Uterus (tissue), 3 donors: ENCODE measurements at regions not wholly inside any gene's neighbourhood (a gene's known extent, or its start where the extent isn't known, plus 50 kb on each side); places are given as distances from the start of the nearest gene placed in this dataset.

Experiments used
- DNase-seq, 2 donors: peaks; one replicate each; pipeline ENCODE4 v3.0.0-alpha.2; 2019 to 2020
- H3K27ac ChIP-seq, 2 donors: fragments of 200-600 bp; sonication (generic); 1 replicate in 1 of 2; 2 replicates in 1 of 2; pipeline ENCODE4 v1.5.1; 2016 to 2018
- H3K27me3 ChIP-seq, 2 donors: fragments of 200-600 bp; sonication (generic); one replicate each; pipeline ENCODE4 v1.5.1; 2018 to 2019; ENCODE audit warnings: control low read depth in 1 of 2
- H3K36me3 ChIP-seq, 2 donors: fragments of 200-600 bp; sonication (generic); one replicate each; pipeline ENCODE4 v1.5.1; 2019; ENCODE audit warnings: control low read depth in 1 of 2
- H3K4me1 ChIP-seq, 2 donors: fragments of 200-600 bp; sonication (generic); one replicate each; pipeline ENCODE4 v1.5.1; 2018 to 2019; ENCODE audit warnings: control low read depth in 1 of 2
- H3K4me3 ChIP-seq, 2 donors: fragments of 200-600 bp; sonication (generic); 1 replicate in 1 of 2; 2 replicates in 1 of 2; pipeline ENCODE4 v1.5.1; 2018 to 2019; ENCODE audit warnings: mild to moderate bottlenecking in 1 of 2
- H3K9me3 ChIP-seq, 2 donors: fragments of 200-600 bp; sonication (generic); one replicate each; pipeline ENCODE4 v1.5.1; 2019; ENCODE audit warnings: control low read depth in 1 of 2
- CTCF ChIP-seq, 4 experiments: fragments of 200-600 bp in 2 of 4; fragments of 450-650 bp in 2 of 4; sonication (generic) in 2 of 4; IDR thresholded peaks; one replicate each; pipeline ENCODE4 v1.5.1; 2016 to 2019; ENCODE audit warnings: antibody characterized with exemption in 4 of 4, mild to moderate bottlenecking in 2 of 4, moderate library complexity in 1 of 4
- POLR2A ChIP-seq, 2 donors: fragments of 450-650 bp; IDR thresholded peaks; one replicate each; pipeline ENCODE4 v1.6.1; 2016; ENCODE audit warnings: antibody characterized with exemption in 2 of 2, mild to moderate bottlenecking in 1 of 2, moderate library complexity in 1 of 2
- intact Hi-C: fragments of 100-400 bp; cut with DNase I; formaldehyde crosslinking; loops from one replicate; pipeline ENCODE4 v1.15.1; 2023; ENCODE audit warnings: low total_unique reads
- donor health status: DM: yes; HTN: yes; CAD: no.

DNA sequence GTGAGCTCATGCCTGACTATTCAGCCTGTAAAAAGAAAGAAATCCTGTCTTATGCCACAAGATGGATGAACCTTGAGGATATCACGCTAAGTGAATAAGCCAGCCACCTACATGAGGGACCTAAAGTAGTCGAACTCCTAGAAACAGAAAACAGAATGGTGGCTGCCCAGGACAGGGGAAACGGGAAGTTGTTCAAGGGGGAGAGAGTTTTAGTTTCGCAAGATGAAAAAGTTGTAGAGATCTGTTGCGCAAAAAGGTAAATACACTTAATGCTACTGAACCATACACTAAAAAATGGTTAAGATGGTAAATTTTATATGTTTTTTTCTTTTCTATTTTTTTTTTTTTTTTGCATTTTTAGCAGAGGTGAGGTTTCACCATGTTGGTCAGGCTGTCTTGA, 74.1 kb upstream of the RALY start:
- TF ChIP-seq POLR2A (IDR thresholded peaks at IDR 0.05) (no peak), CTCF (IDR thresholded peaks at IDR 0.05) (no peak)
- DNase-seq: no peak
- Histone ChIP-seq H3K4me3 (no peak overlapping the region), H3K27me3 (no peaks in the 10 kb centered on the region), H3K9me3 (no peaks in the 10 kb centered on the region), H3K4me1 (no peaks in the 10 kb centered on the region), H3K36me3 (no peaks in the 10 kb centered on the region), H3K27ac (no peak overlapping the region)
- intact Hi-C loops: no loop called here

DNA sequence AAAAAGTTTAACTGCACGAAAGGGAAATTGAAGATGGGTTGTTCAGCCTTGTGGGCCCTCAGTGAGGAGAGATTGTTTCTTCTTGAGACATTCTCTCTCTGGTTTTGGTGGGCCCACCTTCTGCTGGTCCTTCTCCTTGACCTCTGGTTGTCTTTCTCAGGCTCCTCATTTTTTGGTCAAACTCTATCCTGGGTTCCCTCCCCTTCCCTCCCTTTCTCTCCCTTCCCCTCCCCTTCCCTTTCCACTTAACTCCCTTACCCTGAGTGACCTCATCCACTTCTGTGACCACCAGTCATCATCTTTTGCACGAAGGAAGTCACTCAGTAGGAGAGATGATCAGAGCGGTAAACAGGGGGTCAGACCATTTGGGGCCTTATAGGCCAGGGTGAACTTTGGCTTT, 71.5 kb upstream of the RALY start:
- H3K4me3 ChIP-seq: no peak overlapping the region
- H3K27me3 ChIP-seq: no peaks in the 10 kb centered on the region
- DNase-seq: no peak
- no peaks in the 10 kb centered on the region for H3K9me3 ChIP-seq
- intact Hi-C loops: no loop called here
- TF ChIP-seq POLR2A (IDR thresholded peaks at IDR 0.05) (no peak), CTCF (IDR thresholded peaks at IDR 0.05) (no peak)
- H3K36me3 ChIP-seq: no peaks in the 10 kb centered on the region
- no peak overlapping the region for H3K27ac ChIP-seq
- no peaks in the 10 kb centered on the region for H3K4me1 ChIP-seq

- Histone ChIP-seq H3K4me1 (no peaks in the 10 kb centered on the region), H3K27me3 (no peaks in the 10 kb centered on the region), H3K27ac (no peak overlapping the region), H3K9me3 (no peaks in the 10 kb centered on the region), H3K4me3 (no peak overlapping the region), H3K36me3 (no peaks in the 10 kb centered on the region)
- no peak for DNase-seq
- intact Hi-C loops: no loop called here
- TF ChIP-seq CTCF (IDR thresholded peaks at IDR 0.05) (no peak), POLR2A (IDR thresholded peaks at IDR 0.05) (no peak)
Observed at GRCh38 chr20:33923740-33924139, 70.0 kb upstream of the RALY start.

DNA sequence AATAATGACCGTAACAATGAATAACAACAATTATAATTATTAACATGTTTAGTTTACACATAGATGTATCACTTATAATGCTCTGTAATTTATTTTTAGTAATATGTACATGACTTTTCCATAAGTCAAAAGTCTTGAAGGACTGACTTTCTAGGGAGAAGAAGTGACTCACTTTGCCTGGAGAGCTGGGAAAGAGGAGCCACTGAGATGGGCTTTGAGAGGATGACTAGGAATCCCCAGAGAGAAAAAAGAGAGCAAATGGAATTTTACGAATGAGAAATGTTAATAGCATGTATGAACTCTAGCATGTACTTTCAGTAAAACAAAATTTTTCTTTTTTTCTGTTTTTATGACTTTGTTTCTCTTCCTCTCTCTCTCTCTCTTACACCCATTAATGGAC, 67.8 kb upstream of the RALY start:
- DNase-seq: no peak
- no peaks in the 10 kb centered on the region for H3K9me3 ChIP-seq
- no peak overlapping the region for H3K27ac ChIP-seq
- H3K4me1 ChIP-seq: no peaks in the 10 kb centered on the region
- intact Hi-C loops: no loop called here
- no peaks in the 10 kb centered on the region for H3K27me3 ChIP-seq
- H3K36me3 ChIP-seq: no peaks in the 10 kb centered on the region
- TF ChIP-seq CTCF (IDR thresholded peaks at IDR 0.05) (no peak), POLR2A (IDR thresholded peaks at IDR 0.05) (no peak)
- no peak overlapping the region for H3K4me3 ChIP-seq

- Histone ChIP-seq H3K4me1 (no peaks in the 10 kb centered on the region), H3K27ac (no peak overlapping the region), H3K27me3 (no peaks in the 10 kb centered on the region), H3K36me3 (no peaks in the 10 kb centered on the region), H3K9me3 (no peaks in the 10 kb centered on the region), H3K4me3 (no peak overlapping the region)
- no peak for DNase-seq
- TF ChIP-seq POLR2A (IDR thresholded peaks at IDR 0.05): no peak
- TF ChIP-seq CTCF (IDR thresholded peaks at IDR 0.05): no peak
- intact Hi-C loops: no loop called here
Observed at GRCh38 chr20:33926425-33926824, 67.3 kb upstream of the RALY start.
